T-helper 2 cell treated with Interferon-gamma antibody and Interleukin-4, amounts not matched to agents 5 μg/mL and 100 μg/mL, for 36 hours (primary cell): ENCODE measurements at regions not wholly inside any gene's neighbourhood (a gene's known extent, or its start where the extent isn't known, plus 50 kb on each side); places are given as distances from the start of the nearest gene placed in this dataset.
"Not testable (repeated sequence)": the region's sequence is repeated elsewhere in the genome, so short reads cannot be mapped to it uniquely, and the experiment has no call there.

Experiments used
- DNase-seq: peaks from one replicate; pipeline ENCODE4 v3.0.0; 2021; ENCODE audit warnings: low spot score
- H3K27ac Mint-ChIP-seq: one replicate; pipeline ENCODE4 v1.8.0; 2021; ENCODE audit warnings: mild to moderate bottlenecking, mixed read lengths
- H3K27me3 Mint-ChIP-seq: one replicate; pipeline ENCODE4 v1.8.0; 2021; ENCODE audit warnings: low read depth, mixed read lengths
- H3K36me3 Mint-ChIP-seq: one replicate; pipeline ENCODE4 v1.8.0; 2021; ENCODE audit warnings: low read depth, mixed read lengths
- H3K4me1 Mint-ChIP-seq: one replicate; pipeline ENCODE4 v1.8.0; 2021; ENCODE audit warnings: low read depth, mixed read lengths
- H3K4me3 Mint-ChIP-seq: one replicate; pipeline ENCODE4 v1.8.0; 2022; ENCODE audit warnings: mild to moderate bottlenecking, moderate library complexity, mixed read lengths
- H3K9me3 Mint-ChIP-seq: one replicate; pipeline ENCODE4 v1.8.0; 2021; ENCODE audit warnings: mixed read lengths

- Mint-ChIP-seq H3K27me3 (no peaks in the 10 kb centered on the region), H3K36me3 (no peaks in the 10 kb centered on the region), H3K9me3 (peaks cover 24% of the 10 kb centered on the region), H3K4me3 (no peak overlapping the region), H3K4me1 (no peaks in the 10 kb centered on the region), H3K27ac (no peak overlapping the region)
- DNase-seq = no peak
Observed at GRCh38 chr7:52410032-52410431, 625.4 kb upstream of the POM121L12 start.

DNA sequence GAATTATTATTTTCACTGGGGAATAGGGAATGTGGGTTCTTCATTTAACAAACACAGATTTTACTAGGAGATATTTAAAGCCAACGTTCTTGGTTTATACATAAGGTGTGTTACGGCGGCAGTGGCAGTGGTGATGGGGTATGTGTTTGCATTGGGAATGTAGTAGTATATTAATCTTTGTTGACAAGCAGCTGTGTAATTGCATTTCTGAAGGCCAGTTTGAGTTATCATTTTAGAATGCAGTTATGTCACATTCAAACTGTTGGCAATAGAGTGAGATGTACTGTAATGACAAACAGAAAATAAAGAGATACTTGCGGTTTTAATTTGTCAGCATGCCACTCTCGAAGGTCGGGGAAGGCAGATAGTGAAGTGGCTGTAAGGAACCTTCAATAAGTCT lies 628.6 kb upstream of the POM121L12 start:
- Mint-ChIP-seq H3K9me3 (peaks cover 31% of the 10 kb centered on the region), H3K27me3 (no peaks in the 10 kb centered on the region), H3K4me3 (no peak overlapping the region), H3K36me3 (no peaks in the 10 kb centered on the region), H3K4me1 (no peaks in the 10 kb centered on the region), H3K27ac (no peak overlapping the region)
- no peak for DNase-seq

- no peaks in the 10 kb centered on the region for H3K36me3 Mint-ChIP-seq
- peaks cover 32% of the 10 kb centered on the region for H3K9me3 Mint-ChIP-seq
- DNase-seq = no peak
- H3K27me3 Mint-ChIP-seq = no peaks in the 10 kb centered on the region
- H3K4me3 Mint-ChIP-seq = no peak overlapping the region
- H3K27ac Mint-ChIP-seq = no peak overlapping the region
- no peaks in the 10 kb centered on the region for H3K4me1 Mint-ChIP-seq
Observed at GRCh38 chr7:52382731-52383130, 652.7 kb upstream of the POM121L12 start.

GRCh38 chr7:52369922-52370321 lies 665.5 kb upstream of the POM121L12 start:
- no peaks in the 10 kb centered on the region for H3K4me1 Mint-ChIP-seq

GRCh38 chr7:52365349-52365748 lies 670.1 kb upstream of the POM121L12 start:
- DNase-seq = no peak

More at GRCh38 chr7:52369922-52370321, 665.5 kb upstream of the POM121L12 start:
- H3K27ac Mint-ChIP-seq = no peak overlapping the region
- no peaks in the 10 kb centered on the region for H3K27me3 Mint-ChIP-seq
- H3K36me3 Mint-ChIP-seq = no peaks in the 10 kb centered on the region
- peaks cover 40% of the 10 kb centered on the region for H3K9me3 Mint-ChIP-seq
- DNase-seq = no peak
- no peak overlapping the region for H3K4me3 Mint-ChIP-seq

DNA sequence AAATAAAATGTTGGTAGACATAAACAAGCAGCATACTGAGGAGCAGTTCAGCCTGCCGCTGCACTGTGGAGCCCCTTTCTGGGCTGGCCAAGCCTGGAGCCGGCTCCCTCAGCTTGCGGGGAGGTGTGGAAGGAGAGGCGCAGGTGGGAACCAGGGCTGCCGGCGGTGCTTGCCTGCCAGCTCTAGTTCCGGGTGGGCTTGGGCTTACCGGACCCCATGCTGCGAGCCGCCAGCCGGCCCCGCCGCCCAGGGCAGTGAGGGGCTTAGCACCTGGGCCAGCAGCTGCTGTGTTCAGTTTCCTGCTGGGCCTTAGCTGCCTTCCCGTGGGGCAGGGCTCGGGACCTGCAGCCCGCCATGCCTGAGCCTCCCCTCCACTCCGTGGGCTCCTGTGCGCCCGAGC lies 672.9 kb upstream of the POM121L12 start:
- no peaks in the 10 kb centered on the region for H3K4me1 Mint-ChIP-seq
- no peak overlapping the region for H3K4me3 Mint-ChIP-seq
- peaks cover 18% of the 10 kb centered on the region for H3K9me3 Mint-ChIP-seq
- H3K27me3 Mint-ChIP-seq = no peaks in the 10 kb centered on the region
- H3K27ac Mint-ChIP-seq = no peak overlapping the region
- no peak for DNase-seq
- H3K36me3 Mint-ChIP-seq = no peaks in the 10 kb centered on the region

More at GRCh38 chr7:52365349-52365748, 670.1 kb upstream of the POM121L12 start:
- no peaks in the 10 kb centered on the region for H3K27me3 Mint-ChIP-seq
- no peak overlapping the region for H3K4me3 Mint-ChIP-seq
- H3K9me3 Mint-ChIP-seq = peaks cover 24% of the 10 kb centered on the region
- no peak overlapping the region for H3K27ac Mint-ChIP-seq
- no peaks in the 10 kb centered on the region for H3K4me1 Mint-ChIP-seq
- H3K36me3 Mint-ChIP-seq = no peaks in the 10 kb centered on the region

GRCh38 chr7:52360541-52360940 lies 674.9 kb upstream of the POM121L12 start:
- no peak for DNase-seq
- H3K27ac Mint-ChIP-seq = no peak overlapping the region
- H3K4me3 Mint-ChIP-seq = no peak overlapping the region

GRCh38 chr7:52355053-52355452 lies 680.4 kb upstream of the POM121L12 start:
- no peak for DNase-seq
- Mint-ChIP-seq H3K9me3 (peaks cover 37% of the 10 kb centered on the region), H3K4me1 (no peaks in the 10 kb centered on the region), H3K36me3 (no peaks in the 10 kb centered on the region), H3K27ac (no peak overlapping the region), H3K27me3 (no peaks in the 10 kb centered on the region), H3K4me3 (no peak overlapping the region)

More at GRCh38 chr7:52360541-52360940, 674.9 kb upstream of the POM121L12 start:
- H3K27me3 Mint-ChIP-seq = no peaks in the 10 kb centered on the region
- no peaks in the 10 kb centered on the region for H3K4me1 Mint-ChIP-seq
- peaks cover 23% of the 10 kb centered on the region for H3K9me3 Mint-ChIP-seq
- H3K36me3 Mint-ChIP-seq = no peaks in the 10 kb centered on the region

- Mint-ChIP-seq H3K4me1 (no peaks in the 10 kb centered on the region), H3K27ac (no peak overlapping the region)
Observed at GRCh38 chr7:52352013-52352981, 683.1 kb upstream of the POM121L12 start.

DNA sequence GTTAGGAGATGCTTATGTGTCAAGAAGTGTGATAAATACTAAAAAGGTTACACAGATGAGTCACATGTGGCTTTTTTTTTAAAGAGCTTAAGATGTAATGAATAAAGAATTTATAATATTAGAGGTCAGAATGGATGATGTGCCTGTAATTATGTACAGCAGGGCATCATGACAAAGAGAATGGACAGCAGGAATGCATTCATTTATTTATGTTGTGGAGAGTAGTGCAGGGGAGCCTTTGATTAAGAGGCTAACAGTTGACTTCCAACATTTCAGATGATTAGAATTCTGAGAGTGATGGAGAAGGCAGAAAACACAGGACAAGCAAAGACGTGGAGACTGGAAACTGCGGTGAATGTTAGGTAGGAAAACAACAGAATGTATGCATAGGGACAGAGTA lies 691.4 kb upstream of the POM121L12 start:
- peaks cover 25% of the 10 kb centered on the region for H3K9me3 Mint-ChIP-seq
- no peak for DNase-seq
- H3K27ac Mint-ChIP-seq = no peak overlapping the region
- H3K4me3 Mint-ChIP-seq = no peak overlapping the region
- H3K27me3 Mint-ChIP-seq = no peaks in the 10 kb centered on the region
- no peaks in the 10 kb centered on the region for H3K36me3 Mint-ChIP-seq
- H3K4me1 Mint-ChIP-seq = no peaks in the 10 kb centered on the region

More at GRCh38 chr7:52352013-52352981, 683.1 kb upstream of the POM121L12 start:
- Mint-ChIP-seq H3K4me3 (no peak overlapping the region), H3K27me3 (no peaks in the 10 kb centered on the region), H3K9me3 (peaks cover 37% of the 10 kb centered on the region), H3K36me3 (no peaks in the 10 kb centered on the region)
- no peak for DNase-seq

- Mint-ChIP-seq H3K36me3 (no peaks in the 10 kb centered on the region), H3K4me1 (no peaks in the 10 kb centered on the region), H3K9me3 (peaks cover 21% of the 10 kb centered on the region), H3K4me3 (no peak overlapping the region), H3K27me3 (no peaks in the 10 kb centered on the region), H3K27ac (no peak overlapping the region)
- DNase-seq = no peak
Observed at GRCh38 chr7:52340067-52340466, 695.4 kb upstream of the POM121L12 start.

- not testable (repeated sequence) for H3K27ac Mint-ChIP-seq, H3K4me3 Mint-ChIP-seq, H3K4me1 Mint-ChIP-seq, DNase-seq, H3K27me3 Mint-ChIP-seq, H3K36me3 Mint-ChIP-seq
- peaks cover 30% of the 10 kb centered on the region for H3K9me3 Mint-ChIP-seq
Observed at GRCh38 chr7:52328328-52328727, 707.1 kb upstream of the POM121L12 start.

DNA sequence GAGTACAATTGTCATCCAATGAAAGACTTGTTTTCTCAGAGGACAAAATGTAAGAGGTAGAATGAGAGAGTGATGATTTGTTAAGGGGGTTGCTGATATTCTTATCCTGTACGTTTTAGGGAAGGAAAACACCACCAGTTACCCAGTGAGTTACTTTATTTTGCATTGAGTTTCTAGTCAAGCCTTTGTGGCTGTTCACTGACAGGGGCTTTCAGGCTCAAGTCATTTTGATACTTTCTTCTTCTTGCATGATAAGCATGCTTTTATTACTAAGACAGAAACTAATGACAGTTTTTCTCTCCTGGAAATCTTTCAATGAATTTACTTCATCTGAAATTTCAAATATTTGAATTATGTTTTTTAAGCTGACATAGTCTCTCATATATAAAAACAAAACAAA lies 710.2 kb upstream of the POM121L12 start:
- H3K9me3 Mint-ChIP-seq = peaks cover 26% of the 10 kb centered on the region
- H3K4me1 Mint-ChIP-seq = no peaks in the 10 kb centered on the region
- H3K27me3 Mint-ChIP-seq = no peaks in the 10 kb centered on the region
- H3K4me3 Mint-ChIP-seq = no peak overlapping the region
- peaks cover 1% of the 10 kb centered on the region for H3K36me3 Mint-ChIP-seq
- no peak for DNase-seq
- H3K27ac Mint-ChIP-seq = no peak overlapping the region

- Mint-ChIP-seq H3K4me3 (no peak overlapping the region), H3K9me3 (peaks cover 22% of the 10 kb centered on the region), H3K27me3 (no peaks in the 10 kb centered on the region), H3K36me3 (peaks cover 1% of the 10 kb centered on the region), H3K27ac (no peak overlapping the region), H3K4me1 (no peaks in the 10 kb centered on the region)
- no peak for DNase-seq
Observed at GRCh38 chr7:52323202-52323746, 712.2 kb upstream of the POM121L12 start.
